Tibial nerve (tissue), 4 donors: ENCODE measurements at regions not wholly inside any gene's neighbourhood (a gene's known extent, or its start where the extent isn't known, plus 50 kb on each side); places are given as distances from the start of the nearest gene placed in this dataset.

Experiments
- DNase-seq, 2 donors: peaks; one replicate each; pipeline ENCODE4 v3.0.0-alpha.2; 2019; ENCODE audit warnings: low spot score in 2 of 2
- H3K27ac ChIP-seq, 4 donors: fragments of 200-600 bp; sonication (generic) in 3 of 4; one replicate each; pipeline ENCODE4 v1.5.1; 2017 to 2019; ENCODE audit warnings: mild to moderate bottlenecking in 1 of 4
- H3K27me3 ChIP-seq, 2 donors: fragments of 200-600 bp; sonication (generic) in 1 of 2; one replicate each; pipeline versions ENCODE4 v1.5.1 to v1.6.0; 2017 to 2019
- H3K36me3 ChIP-seq, 3 donors: fragments of 200-600 bp; sonication (generic); one replicate each; pipeline ENCODE4 v1.5.1; 2018 to 2019
- H3K4me1 ChIP-seq, 4 donors: fragments of 200-600 bp; sonication (generic) in 3 of 4; one replicate each; pipeline ENCODE4 v1.5.1; 2017 to 2019
- H3K4me3 ChIP-seq, 4 donors: fragments of 200-600 bp; sonication (generic) in 3 of 4; one replicate each; pipeline ENCODE4 v1.5.1; 2017 to 2019; ENCODE audit warnings: mild to moderate bottlenecking in 1 of 4, moderate library complexity in 1 of 4
- H3K9me3 ChIP-seq, 4 donors: fragments of 200-600 bp; sonication (generic) in 3 of 4; one replicate each; pipeline ENCODE4 v1.5.1; 2017 to 2019
- CTCF ChIP-seq, 5 experiments: fragments of 200-600 bp in 3 of 5; fragments of 450-650 bp in 2 of 5; sonication (generic) in 3 of 5; IDR thresholded peaks; one replicate each; pipeline ENCODE4 v1.5.1; 2016 to 2019; ENCODE audit warnings: antibody characterized with exemption in 5 of 5, mild to moderate bottlenecking in 3 of 5, moderate library complexity in 2 of 5
- EP300 ChIP-seq, 2 donors: sonication (generic); formaldehyde crosslinking; IDR thresholded peaks; one replicate each; pipeline ENCODE4 v1.6.1; 2017; ENCODE audit warnings: antibody characterized with exemption in 2 of 2, mild to moderate bottlenecking in 1 of 2
- POLR2A ChIP-seq, 2 donors: fragments of 450-650 bp; IDR thresholded peaks; one replicate each; pipeline ENCODE4 v1.6.1; 2017; ENCODE audit warnings: antibody characterized with exemption in 2 of 2, mild to moderate bottlenecking in 2 of 2, moderate library complexity in 2 of 2
- WGBS, 2 donors: methylation state at CpG; one replicate each; pipeline ENCODE4 v1.1.5; 2018; 5-methylcytosine and 5-hydroxymethylcytosine counted together

- H3K4me1 ChIP-seq, result no peaks in the 10 kb centered on the region
- no peak overlapping the region for H3K4me3 ChIP-seq
- 83 to 85% methylated on average over 6 of the region's 6 CpGs for WGBS, 2 donors
- no peaks in the 10 kb centered on the region for H3K9me3 ChIP-seq
- no peaks in the 10 kb centered on the region for H3K27me3 ChIP-seq
- no peak for DNase-seq
- no peaks in the 10 kb centered on the region for H3K36me3 ChIP-seq
- TF ChIP-seq POLR2A (IDR thresholded peaks at IDR 0.05) (no peak), EP300 (IDR thresholded peaks at IDR 0.05) (no peak), CTCF (IDR thresholded peaks at IDR 0.05) (no peak)
- H3K27ac ChIP-seq, result no peak overlapping the region
These were observed 960.8 kb upstream of the PRKX start for GRCh38 chrX:4674028-4674782.

- H3K36me3 ChIP-seq, result no peaks in the 10 kb centered on the region
- no peaks in the 10 kb centered on the region for H3K27me3 ChIP-seq
- 49 to 53% methylated on average over 4 of the region's 4 CpGs for WGBS, 2 donors
- H3K27ac ChIP-seq, result no peak overlapping the region
- TF ChIP-seq EP300 (IDR thresholded peaks at IDR 0.05) (no peak), POLR2A (IDR thresholded peaks at IDR 0.05) (no peak), CTCF (IDR thresholded peaks at IDR 0.05) (no peak)
- H3K4me1 ChIP-seq, result no peaks in the 10 kb centered on the region
- H3K4me3 ChIP-seq, result no peak overlapping the region
- DNase-seq, result no peak
- H3K9me3 ChIP-seq, result no peaks in the 10 kb centered on the region
These were observed 957.9 kb upstream of the PRKX start for GRCh38 chrX:4671344-4671743.

- WGBS, 2 donors, result 86 to 88% methylated on average over 3 to 5 of the region's 5 CpGs
- no peak for TF ChIP-seq CTCF (IDR thresholded peaks at IDR 0.05)
- TF ChIP-seq EP300 (IDR thresholded peaks at IDR 0.05), result no peak
- TF ChIP-seq POLR2A (IDR thresholded peaks at IDR 0.05), result no peak
- no peaks in the 10 kb centered on the region for H3K27me3 ChIP-seq
- no peaks in the 10 kb centered on the region for H3K9me3 ChIP-seq
- no peaks in the 10 kb centered on the region for H3K36me3 ChIP-seq
- no peak for DNase-seq
- H3K27ac ChIP-seq, result no peak overlapping the region
- no peak overlapping the region for H3K4me3 ChIP-seq
- H3K4me1 ChIP-seq, result no peaks in the 10 kb centered on the region
These were observed 957.2 kb upstream of the PRKX start for GRCh38 chrX:4670606-4671005.

- WGBS, 2 donors, result 62 to 68% methylated on average over 7 of the region's 7 CpGs
- DNase-seq, result no peak
- Histone ChIP-seq H3K27me3 (no peaks in the 10 kb centered on the region), H3K9me3 (no peaks in the 10 kb centered on the region), H3K36me3 (no peaks in the 10 kb centered on the region), H3K27ac (no peak overlapping the region), H3K4me1 (no peaks in the 10 kb centered on the region), H3K4me3 (no peak overlapping the region)
- TF ChIP-seq POLR2A (IDR thresholded peaks at IDR 0.05) (no peak), CTCF (IDR thresholded peaks at IDR 0.05) (no peak), EP300 (IDR thresholded peaks at IDR 0.05) (no peak)
These were observed 955.5 kb upstream of the PRKX start for GRCh38 chrX:4668802-4669536.

GRCh38 chrX:4663085-4663484 lies 949.6 kb upstream of the PRKX start:
- TF ChIP-seq EP300 (IDR thresholded peaks at IDR 0.05) (no peak), POLR2A (IDR thresholded peaks at IDR 0.05) (no peak), CTCF (IDR thresholded peaks at IDR 0.05) (no peak)

More at GRCh38 chrX:4663085-4663484, 949.6 kb upstream of the PRKX start:
- H3K9me3 ChIP-seq, result peaks cover 0 to 3% (median 0%) of the 10 kb centered on the region in 4 donors
- DNase-seq, result no peak
- WGBS, 2 donors, result 52 to 64% methylated on average over 3 of the region's 3 CpGs
- no peak overlapping the region for H3K27ac ChIP-seq
- no peaks in the 10 kb centered on the region for H3K27me3 ChIP-seq
- no peaks in the 10 kb centered on the region for H3K36me3 ChIP-seq
- no peak overlapping the region for H3K4me3 ChIP-seq
- H3K4me1 ChIP-seq, result no peaks in the 10 kb centered on the region
